ENCODE measurements at regions not wholly inside any gene's neighbourhood (a gene's known extent, or its start where the extent isn't known, plus 50 kb on each side); places are given as distances from the start of the nearest gene placed in this dataset.

GRCh38 chr5:175308701-175309100 is 135.3 kb downstream of the DRD1 start:
- Histone ChIP-seq H3K36me3 (ENCODE audit: insufficient read depth, low read length, poor library complexity, severe bottlenecking) (no peaks in the 10 kb centered on the region), H3K4me1 (ENCODE audit: insufficient read depth, low read length, poor library complexity, severe bottlenecking) (no peaks in the 10 kb centered on the region), H3K27ac (ENCODE audit: low read depth, low read length, poor library complexity, severe bottlenecking) (no peak overlapping the region), H3K27me3 (replicated peaks; ENCODE audit: insufficient read depth, low read depth, low read length, poor library complexity) (peaks cover 13% of the 10 kb centered on the region), H3K4me3 (ENCODE audit: low read depth, low read length, poor library complexity, severe bottlenecking) (no peak overlapping the region), H3K9me3 (ENCODE audit: low read depth, low read length, poor library complexity, severe bottlenecking) (no peaks in the 10 kb centered on the region)
- CTCF ChIA-PET = no interaction called here
- TF ChIP-seq CTCF (conservative IDR thresholded peaks at IDR 0.05; ENCODE audit: low read depth, low read length) (no peak), EZH2 (IDR thresholded peaks at IDR 0.05; ENCODE audit: borderline replicate concordance, low read depth, low read length, poor library complexity, severe bottlenecking) (no peak)
- intact Hi-C loops (cut with micrococcal nuclease; ENCODE audit: unreplicated experiment) = no loop called here
- POLR2A ChIA-PET (ENCODE audit: low non-redundant PET) = no interaction called here
- no TSS peak for BruUV-seq (replicated peaks)
- no peak for DNase-seq (ENCODE audit: low spot score)

GRCh38 chr5:175306381-175306780 is 137.6 kb downstream of the DRD1 start:
- POLR2A ChIA-PET (ENCODE audit: low non-redundant PET) = no interaction called here
- DNase-seq (ENCODE audit: low spot score) = no peak
- CTCF ChIA-PET = no interaction called here
- TF ChIP-seq CTCF (conservative IDR thresholded peaks at IDR 0.05; ENCODE audit: low read depth, low read length) (no peak), EZH2 (IDR thresholded peaks at IDR 0.05; ENCODE audit: borderline replicate concordance, low read depth, low read length, poor library complexity, severe bottlenecking) (no peak)
- no peaks in the 10 kb centered on the region for H3K4me1 ChIP-seq (ENCODE audit: insufficient read depth, low read length, poor library complexity, severe bottlenecking)
- intact Hi-C loops (cut with micrococcal nuclease; ENCODE audit: unreplicated experiment) = no loop called here
- H3K27ac ChIP-seq (ENCODE audit: low read depth, low read length, poor library complexity, severe bottlenecking) = no peak overlapping the region
- H3K9me3 ChIP-seq (ENCODE audit: low read depth, low read length, poor library complexity, severe bottlenecking) = no peaks in the 10 kb centered on the region
- BruUV-seq (replicated peaks) = no TSS peak
- H3K4me3 ChIP-seq (ENCODE audit: low read depth, low read length, poor library complexity, severe bottlenecking) = no peak overlapping the region
- H3K27me3 ChIP-seq (replicated peaks; ENCODE audit: insufficient read depth, low read depth, low read length, poor library complexity) = peaks cover 6% of the 10 kb centered on the region
- no peaks in the 10 kb centered on the region for H3K36me3 ChIP-seq (ENCODE audit: insufficient read depth, low read length, poor library complexity, severe bottlenecking)

- intact Hi-C loops (cut with micrococcal nuclease; ENCODE audit: unreplicated experiment) = no loop called here
- CTCF ChIA-PET = no interaction called here
- BruUV-seq (replicated peaks) = no TSS peak
Observed at GRCh38 chr5:175305251-175305650, 138.7 kb downstream of the DRD1 start.

More at GRCh38 chr5:175305251-175305650, 138.7 kb downstream of the DRD1 start:
- Histone ChIP-seq H3K27me3 (replicated peaks; ENCODE audit: insufficient read depth, low read depth, low read length, poor library complexity) (peaks cover 6% of the 10 kb centered on the region), H3K27ac (ENCODE audit: low read depth, low read length, poor library complexity, severe bottlenecking) (no peak overlapping the region), H3K36me3 (ENCODE audit: insufficient read depth, low read length, poor library complexity, severe bottlenecking) (no peaks in the 10 kb centered on the region), H3K4me3 (ENCODE audit: low read depth, low read length, poor library complexity, severe bottlenecking) (no peak overlapping the region), H3K4me1 (ENCODE audit: insufficient read depth, low read length, poor library complexity, severe bottlenecking) (no peaks in the 10 kb centered on the region), H3K9me3 (ENCODE audit: low read depth, low read length, poor library complexity, severe bottlenecking) (no peaks in the 10 kb centered on the region)
- TF ChIP-seq CTCF (conservative IDR thresholded peaks at IDR 0.05; ENCODE audit: low read depth, low read length) (no peak), EZH2 (IDR thresholded peaks at IDR 0.05; ENCODE audit: borderline replicate concordance, low read depth, low read length, poor library complexity, severe bottlenecking) (no peak)
- POLR2A ChIA-PET (ENCODE audit: low non-redundant PET) = no interaction called here
- no peak for DNase-seq (ENCODE audit: low spot score)

Data from A673 (cell line).